Hepatocyte (in vitro differentiated cells): ENCODE measurements at regions not wholly inside any gene's neighbourhood (a gene's known extent, or its start where the extent isn't known, plus 50 kb on each side); places are given as distances from the start of the nearest gene placed in this dataset.
A peak's percentile ranks its signal among the peaks of the same experiment; 100 is the strongest.

Experiments
- DNase-seq: peaks from one replicate; pipeline ENCODE4 v3.0.0-alpha.2; 2016; ENCODE audit warnings: low spot score
- H2AFZ ChIP-seq: fragments of 200-600 bp; sonication (generic); 2 replicates; pipeline ENCODE4 v1.6.0; 2016; ENCODE audit warnings: antibody characterized with exemption, mild to moderate bottlenecking
- H3K27ac ChIP-seq: fragments of 200-600 bp; sonication (generic); 2 replicates; pipeline ENCODE4 v1.5.1; 2016; ENCODE audit warnings: mild to moderate bottlenecking
- H3K27me3 ChIP-seq: fragments of 200-600 bp; sonication (generic); 2 replicates; pipeline ENCODE4 v1.6.1; 2016
- H3K36me3 ChIP-seq: fragments of 200-600 bp; sonication (generic); replicated peaks from 2 replicates; pipeline ENCODE4 v1.5.1; 2016; ENCODE audit warnings: low read depth; ENCODE audit not compliant: insufficient read depth
- H3K4me1 ChIP-seq: fragments of 200-600 bp; sonication (generic); 2 replicates; pipeline ENCODE4 v1.5.1; 2016; ENCODE audit warnings: mild to moderate bottlenecking, moderate library complexity; ENCODE audit not compliant: insufficient read depth
- H3K4me2 ChIP-seq: fragments of 200-600 bp; sonication (generic); 2 replicates; pipeline ENCODE4 v1.6.0; 2016
- H3K4me3 ChIP-seq: fragments of 200-600 bp; sonication (generic); 2 replicates; pipeline ENCODE4 v1.5.1; 2016; ENCODE audit warnings: mild to moderate bottlenecking
- H3K79me2 ChIP-seq: fragments of 200-600 bp; sonication (generic); 2 replicates; pipeline ENCODE4 v1.6.0; 2017; ENCODE audit warnings: mild to moderate bottlenecking
- H3K9me2 ChIP-seq: fragments of 200-600 bp; sonication (generic); replicated peaks from 2 replicates; pipeline ENCODE4 v1.6.0; 2017; ENCODE audit warnings: mild to moderate bottlenecking; ENCODE audit not compliant: insufficient read depth
- H3K9me3 ChIP-seq: fragments of 200-600 bp; sonication (generic); 2 replicates; pipeline ENCODE4 v1.5.1; 2016; ENCODE audit warnings: low read depth, mild to moderate bottlenecking
- H4K20me1 ChIP-seq: fragments of 200-600 bp; sonication (generic); 2 replicates; pipeline ENCODE4 v1.6.0; 2016; ENCODE audit warnings: mild to moderate bottlenecking; ENCODE audit not compliant: insufficient read depth, poor library complexity, severe bottlenecking
- EZH2 ChIP-seq: fragments of 200-600 bp; sonication (generic); IDR thresholded peaks from 2 replicates; pipeline ENCODE4 v1.6.1; 2016; ENCODE audit warnings: antibody characterized with exemption, mild to moderate bottlenecking, borderline replicate concordance
- EZH2phosphoT487 ChIP-seq: fragments of 200-600 bp; sonication (generic); IDR thresholded peaks from one replicate; pipeline ENCODE4 v1.6.1; 2018; ENCODE audit warnings: antibody characterized with exemption, mild to moderate bottlenecking, low read depth, moderate library complexity; ENCODE audit not compliant: unreplicated experiment, severe bottlenecking
- WGBS: methylation state at CpG from one replicate; pipeline ENCODE4 v1.1.6; 2016; ENCODE audit warnings: low lambda C conversion rate; ENCODE audit errors: missing lambda C conversion rate; 5-methylcytosine and 5-hydroxymethylcytosine counted together
- TF ChIP-seq, protein P1 (sequence below): fragments of 200-600 bp; sonication (generic); IDR thresholded peaks from 2 replicates; pipeline ENCODE4 v1.5.1; 2016; ENCODE audit warnings: antibody characterized with exemption, mild to moderate bottlenecking; ENCODE audit not compliant: poor library complexity

DNA sequence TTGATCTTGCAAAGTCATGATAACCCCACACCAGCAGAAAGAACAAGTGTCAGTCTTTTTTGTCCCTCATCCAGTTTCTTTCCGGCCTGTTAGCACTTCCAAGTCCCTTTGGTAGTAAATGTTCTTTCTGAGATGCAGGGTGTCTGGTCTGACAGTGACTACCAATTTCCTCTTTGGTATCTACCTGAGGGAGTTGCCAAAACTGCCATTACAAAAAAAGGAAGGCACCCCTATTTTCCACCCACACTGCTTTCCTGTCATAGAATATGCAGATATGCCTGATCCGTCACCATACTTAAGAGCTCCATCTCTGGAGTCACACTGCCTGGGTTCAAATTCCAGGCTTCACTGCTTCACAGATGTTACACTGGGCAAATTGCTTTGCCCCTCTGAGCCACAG lies 72.4 kb downstream of the ZNF281 start:
- peaks cover 5% of the 10 kb centered on the region for H3K4me1 ChIP-seq
- no peak overlapping the region for H3K4me2 ChIP-seq
- H3K4me3 ChIP-seq: no peak overlapping the region
- no peak for DNase-seq
- H3K9me3 ChIP-seq: no peaks in the 10 kb centered on the region
- no peak overlapping the region for H3K27ac ChIP-seq
- no peak overlapping the region for H2AFZ ChIP-seq
- 91% methylated on average over 2 of the region's 2 CpGs for WGBS
- TF ChIP-seq, protein P1, sequence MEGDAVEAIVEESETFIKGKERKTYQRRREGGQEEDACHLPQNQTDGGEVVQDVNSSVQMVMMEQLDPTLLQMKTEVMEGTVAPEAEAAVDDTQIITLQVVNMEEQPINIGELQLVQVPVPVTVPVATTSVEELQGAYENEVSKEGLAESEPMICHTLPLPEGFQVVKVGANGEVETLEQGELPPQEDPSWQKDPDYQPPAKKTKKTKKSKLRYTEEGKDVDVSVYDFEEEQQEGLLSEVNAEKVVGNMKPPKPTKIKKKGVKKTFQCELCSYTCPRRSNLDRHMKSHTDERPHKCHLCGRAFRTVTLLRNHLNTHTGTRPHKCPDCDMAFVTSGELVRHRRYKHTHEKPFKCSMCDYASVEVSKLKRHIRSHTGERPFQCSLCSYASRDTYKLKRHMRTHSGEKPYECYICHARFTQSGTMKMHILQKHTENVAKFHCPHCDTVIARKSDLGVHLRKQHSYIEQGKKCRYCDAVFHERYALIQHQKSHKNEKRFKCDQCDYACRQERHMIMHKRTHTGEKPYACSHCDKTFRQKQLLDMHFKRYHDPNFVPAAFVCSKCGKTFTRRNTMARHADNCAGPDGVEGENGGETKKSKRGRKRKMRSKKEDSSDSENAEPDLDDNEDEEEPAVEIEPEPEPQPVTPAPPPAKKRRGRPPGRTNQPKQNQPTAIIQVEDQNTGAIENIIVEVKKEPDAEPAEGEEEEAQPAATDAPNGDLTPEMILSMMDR: no peak
- TF ChIP-seq EZH2phosphoT487 (no peak), EZH2 (no peak)
- H3K9me2 ChIP-seq: no peaks in the 10 kb centered on the region
- no peaks in the 10 kb centered on the region for H3K79me2 ChIP-seq
- no peaks in the 10 kb centered on the region for H3K36me3 ChIP-seq
- no peaks in the 10 kb centered on the region for H4K20me1 ChIP-seq
- no peaks in the 10 kb centered on the region for H3K27me3 ChIP-seq

DNA sequence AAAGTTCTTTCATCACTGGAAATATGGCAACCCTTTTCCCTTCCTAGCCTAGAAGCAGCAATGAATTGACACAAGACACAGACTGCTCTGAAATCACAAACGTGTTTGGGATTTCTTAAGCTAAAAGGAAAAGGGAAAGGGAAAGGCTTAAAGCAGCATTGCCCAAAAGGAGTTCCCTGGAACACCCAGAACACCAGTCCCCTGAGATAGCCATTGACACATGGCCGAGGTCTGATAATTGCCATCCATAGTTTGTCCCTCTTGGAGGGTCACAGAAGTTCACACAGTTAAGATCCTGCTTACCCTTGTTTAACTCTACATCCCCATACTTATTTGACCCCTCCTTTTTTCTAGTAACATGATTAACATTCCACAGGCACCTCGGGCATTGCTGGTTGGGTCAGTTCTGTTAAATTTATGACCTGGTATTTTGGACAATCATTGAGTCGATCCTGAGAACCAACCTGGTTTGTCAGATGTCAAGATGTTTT lies 72.9 kb downstream of the ZNF281 start:
- H2AFZ ChIP-seq: no peak overlapping the region
- H3K4me3 ChIP-seq: no peak overlapping the region
- DNase-seq: no peak
- peaks cover 5% of the 10 kb centered on the region for H3K4me1 ChIP-seq
- H3K27me3 ChIP-seq: no peaks in the 10 kb centered on the region
- no peaks in the 10 kb centered on the region for H4K20me1 ChIP-seq
- H3K9me2 ChIP-seq: no peaks in the 10 kb centered on the region
- H3K9me3 ChIP-seq: no peaks in the 10 kb centered on the region
- TF ChIP-seq, protein P1: no peak
- no peak for TF ChIP-seq EZH2phosphoT487
- TF ChIP-seq EZH2: no peak
- WGBS: 24% methylated on average over 4 of the region's 4 CpGs
- H3K36me3 ChIP-seq: no peaks in the 10 kb centered on the region
- no peak overlapping the region for H3K4me2 ChIP-seq
- no peaks in the 10 kb centered on the region for H3K79me2 ChIP-seq
- H3K27ac ChIP-seq: peak overlapping the region; percentile 20

DNA sequence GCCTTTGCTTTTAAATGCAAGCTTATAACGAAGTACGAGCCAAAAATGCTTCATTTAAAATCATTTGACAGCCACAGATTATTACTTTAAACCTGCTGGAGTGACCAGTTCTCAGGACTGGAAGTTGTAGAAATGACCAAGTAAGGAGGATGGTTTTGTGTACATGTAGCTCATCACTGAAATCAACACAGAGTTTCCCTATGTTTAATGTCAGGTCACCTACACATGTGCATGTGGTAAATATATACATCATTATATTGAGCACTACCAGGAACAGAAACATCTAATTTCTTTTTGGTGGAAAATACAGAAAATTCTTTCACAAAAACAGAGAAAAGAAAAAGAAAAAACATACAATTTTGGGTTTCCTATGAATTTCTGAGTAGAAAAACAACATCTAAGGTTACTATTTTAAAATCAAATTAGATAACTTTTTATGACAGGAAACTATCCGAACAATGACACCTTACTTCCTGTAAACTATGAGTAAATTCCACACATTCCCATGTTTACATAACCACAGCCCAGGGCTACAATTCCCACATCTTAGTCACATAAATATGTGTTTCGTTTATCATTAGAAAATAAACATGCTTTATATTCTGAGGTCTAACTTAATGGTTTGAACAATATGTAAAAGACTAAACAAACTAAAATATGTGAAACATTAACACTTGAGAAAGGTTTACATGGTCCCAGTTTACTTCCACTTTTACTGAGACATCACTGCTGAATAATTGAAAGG lies 73.6 kb downstream of the ZNF281 start:
- Histone ChIP-seq H4K20me1 (no peaks in the 10 kb centered on the region), H3K79me2 (no peaks in the 10 kb centered on the region), H3K4me1 (peaks cover 5% of the 10 kb centered on the region), H2AFZ (no peak overlapping the region), H3K36me3 (no peaks in the 10 kb centered on the region), H3K4me2 (no peak overlapping the region), H3K27ac (peak overlapping the region; percentile 20), H3K4me3 (no peak overlapping the region), H3K27me3 (no peaks in the 10 kb centered on the region), H3K9me2 (no peaks in the 10 kb centered on the region), H3K9me3 (no peaks in the 10 kb centered on the region)
- TF ChIP-seq EZH2phosphoT487: no peak
- TF ChIP-seq EZH2: no peak
- TF ChIP-seq, protein P1: no peak
- no peak for DNase-seq
- 55% methylated on average over 4 of the region's 4 CpGs for WGBS
